ENCODE measurements at regions not wholly inside any gene's neighbourhood (a gene's known extent, or its start where the extent isn't known, plus 50 kb on each side); places are given as distances from the start of the nearest gene placed in this dataset.

GRCh38 chr19:31985001-31985605, 360.3 kb upstream of the ZNF507 start:
- DNase-seq (ENCODE audit: low read depth): no peak

GRCh38 chr19:31986951-31987350, 358.5 kb upstream of the ZNF507 start:
- H3K4me3 ChIP-seq (ENCODE audit: low read depth, low read length): no peak overlapping the region
- no peak for TF ChIP-seq CTCF (IDR thresholded peaks at IDR 0.05; ENCODE audit: insufficient read depth, low read depth, low read length)
- no peak for DNase-seq (ENCODE audit: low read depth)

More at GRCh38 chr19:31985001-31985605, 360.3 kb upstream of the ZNF507 start:
- no peak for TF ChIP-seq CTCF (IDR thresholded peaks at IDR 0.05; ENCODE audit: insufficient read depth, low read depth, low read length)
- no peak overlapping the region for H3K4me3 ChIP-seq (ENCODE audit: low read depth, low read length)

DNA sequence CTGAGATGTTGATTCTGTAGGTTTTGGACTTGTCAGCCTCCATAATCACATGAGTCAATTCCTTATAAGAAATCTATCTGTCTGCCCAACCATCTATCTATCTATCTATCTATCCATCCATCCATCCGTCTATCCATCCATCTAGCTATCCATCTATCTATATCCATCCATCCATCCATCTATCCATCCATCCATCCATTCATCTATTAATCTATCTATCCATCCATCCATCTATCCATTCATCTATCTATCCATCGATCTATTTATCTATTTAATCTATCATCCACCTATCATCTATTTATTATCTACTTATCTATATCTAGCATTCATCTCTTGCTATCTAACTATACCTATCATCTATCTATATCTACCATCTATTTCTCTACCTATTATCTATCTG, 357.2 kb upstream of the ZNF507 start:
- H3K4me3 ChIP-seq (ENCODE audit: low read depth, low read length): no peak overlapping the region
- no peak for TF ChIP-seq CTCF (IDR thresholded peaks at IDR 0.05; ENCODE audit: insufficient read depth, low read depth, low read length)
- no peak for DNase-seq (ENCODE audit: low read depth)

DNA sequence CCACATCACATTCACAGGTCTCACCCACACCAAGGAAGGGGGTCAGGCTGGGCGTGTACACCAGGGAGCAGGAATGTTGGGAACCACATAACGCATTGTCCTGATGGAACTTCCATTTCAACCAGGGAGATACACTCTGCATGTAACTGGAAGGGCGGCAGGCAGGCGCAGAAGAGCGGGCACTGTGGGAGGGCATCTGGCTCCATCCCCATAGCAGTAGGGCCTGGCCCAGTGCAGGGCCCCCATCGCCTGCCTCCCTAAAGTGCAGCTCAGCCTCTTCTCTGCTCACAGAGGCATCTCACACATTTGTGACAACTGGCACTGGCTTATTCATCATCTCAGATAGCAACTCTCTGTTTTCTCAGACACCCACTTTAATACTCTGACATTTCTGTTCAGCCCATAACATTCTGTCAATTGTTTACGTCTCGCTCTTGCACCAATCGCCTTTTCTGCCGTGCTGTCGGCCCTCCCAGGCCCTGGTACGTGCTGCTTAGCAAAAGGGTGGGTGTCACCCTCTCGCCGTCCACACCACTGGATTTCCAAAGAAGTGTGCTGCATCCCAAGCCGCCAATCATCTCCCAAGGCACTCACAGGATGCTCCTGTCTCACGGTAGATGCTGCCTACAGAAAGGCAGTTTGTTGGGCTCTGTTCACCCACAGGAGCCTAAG, 353.3 kb upstream of the ZNF507 start:
- H3K4me3 ChIP-seq (ENCODE audit: low read depth, low read length): no peak overlapping the region
- TF ChIP-seq CTCF (IDR thresholded peaks at IDR 0.05; ENCODE audit: insufficient read depth, low read depth, low read length): no peak
- DNase-seq (ENCODE audit: low read depth): no peak

DNA sequence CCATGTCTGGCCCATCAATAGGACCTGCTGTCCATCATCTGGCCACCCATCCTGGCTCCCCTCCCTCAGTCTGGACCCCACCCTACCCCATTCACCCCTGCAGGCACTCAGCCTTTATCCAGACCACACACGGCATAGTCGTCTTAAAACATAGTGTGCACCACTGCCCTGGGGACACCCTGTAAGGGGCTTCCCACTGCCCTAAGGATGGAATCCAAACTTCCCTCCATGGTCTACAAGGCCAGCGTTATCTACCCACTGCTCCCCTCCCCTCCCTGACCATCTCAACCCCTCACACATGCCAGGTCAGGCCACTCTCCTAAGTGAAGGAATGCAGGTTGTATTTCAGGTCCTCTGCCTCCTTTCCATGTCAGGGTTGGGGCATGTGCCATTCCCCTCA, 352.7 kb upstream of the ZNF507 start:
- no peak for DNase-seq (ENCODE audit: low read depth)
- H3K4me3 ChIP-seq (ENCODE audit: low read depth, low read length): no peak overlapping the region
- no peak for TF ChIP-seq CTCF (IDR thresholded peaks at IDR 0.05; ENCODE audit: insufficient read depth, low read depth, low read length)

- no peak overlapping the region for H3K4me3 ChIP-seq (ENCODE audit: low read depth, low read length)
- no peak for DNase-seq (ENCODE audit: low read depth)
- no peak for TF ChIP-seq CTCF (IDR thresholded peaks at IDR 0.05; ENCODE audit: insufficient read depth, low read depth, low read length)
Observed at GRCh38 chr19:31995546-31995945, 349.9 kb upstream of the ZNF507 start.
